Activated T-helper 9 cell treated with anti-CD3 and anti-CD28 coated beads, Interleukin-2, amount 50 U/mL, for 16 hours (primary cell): ENCODE measurements at regions not wholly inside any gene's neighbourhood (a gene's known extent, or its start where the extent isn't known, plus 50 kb on each side); places are given as distances from the start of the nearest gene placed in this dataset.
"Not testable (repeated sequence)": the region's sequence is repeated elsewhere in the genome, so short reads cannot be mapped to it uniquely, and the experiment has no call there.

Source experiments
- DNase-seq: peaks from one replicate; pipeline ENCODE4 v3.0.0-alpha.2; 2020; ENCODE audit warnings: low read depth

DNA sequence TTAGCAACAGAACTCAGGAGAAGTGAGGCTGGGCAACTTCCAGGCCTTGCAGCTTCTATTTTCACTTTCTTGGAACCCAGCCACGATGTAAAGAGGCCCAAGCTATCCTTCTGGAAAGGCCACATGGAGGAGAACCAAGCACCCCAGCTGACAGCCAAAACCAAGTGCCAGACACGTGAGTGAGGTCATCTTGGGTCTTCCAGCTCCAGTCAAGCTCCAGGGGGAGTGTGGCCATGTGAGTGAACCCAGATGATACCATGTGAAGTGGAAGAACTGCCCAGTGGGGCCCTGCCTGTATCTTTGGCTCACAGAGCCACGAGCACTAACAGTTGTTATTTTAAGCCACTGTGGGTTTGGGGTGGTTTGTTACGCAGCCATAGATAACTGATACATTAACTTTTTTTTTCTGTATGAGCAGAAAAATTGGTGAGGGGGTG is 126.8 kb upstream of the MAP1LC3B2 start:
- DNase-seq: no peak

DNA sequence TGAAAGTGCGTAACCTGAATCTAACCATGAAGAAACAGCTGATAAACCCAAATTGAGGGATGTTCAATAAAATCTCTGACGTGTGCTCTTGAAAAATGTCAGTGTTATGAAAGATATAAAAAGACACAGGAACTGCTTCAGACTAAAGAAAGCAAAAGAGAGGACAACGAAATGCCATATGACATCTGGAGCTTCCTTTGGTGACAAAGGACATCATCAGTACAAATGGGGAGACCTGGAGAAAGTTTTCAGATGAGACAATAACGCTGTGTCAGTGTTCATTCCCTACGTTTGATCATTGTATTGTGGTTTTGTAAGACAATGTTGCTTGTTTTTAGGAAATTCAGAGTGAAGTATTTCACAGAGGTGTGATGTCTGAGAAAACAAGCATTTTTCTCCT is 125.9 kb upstream of the MAP1LC3B2 start:
- no peak for DNase-seq

DNA sequence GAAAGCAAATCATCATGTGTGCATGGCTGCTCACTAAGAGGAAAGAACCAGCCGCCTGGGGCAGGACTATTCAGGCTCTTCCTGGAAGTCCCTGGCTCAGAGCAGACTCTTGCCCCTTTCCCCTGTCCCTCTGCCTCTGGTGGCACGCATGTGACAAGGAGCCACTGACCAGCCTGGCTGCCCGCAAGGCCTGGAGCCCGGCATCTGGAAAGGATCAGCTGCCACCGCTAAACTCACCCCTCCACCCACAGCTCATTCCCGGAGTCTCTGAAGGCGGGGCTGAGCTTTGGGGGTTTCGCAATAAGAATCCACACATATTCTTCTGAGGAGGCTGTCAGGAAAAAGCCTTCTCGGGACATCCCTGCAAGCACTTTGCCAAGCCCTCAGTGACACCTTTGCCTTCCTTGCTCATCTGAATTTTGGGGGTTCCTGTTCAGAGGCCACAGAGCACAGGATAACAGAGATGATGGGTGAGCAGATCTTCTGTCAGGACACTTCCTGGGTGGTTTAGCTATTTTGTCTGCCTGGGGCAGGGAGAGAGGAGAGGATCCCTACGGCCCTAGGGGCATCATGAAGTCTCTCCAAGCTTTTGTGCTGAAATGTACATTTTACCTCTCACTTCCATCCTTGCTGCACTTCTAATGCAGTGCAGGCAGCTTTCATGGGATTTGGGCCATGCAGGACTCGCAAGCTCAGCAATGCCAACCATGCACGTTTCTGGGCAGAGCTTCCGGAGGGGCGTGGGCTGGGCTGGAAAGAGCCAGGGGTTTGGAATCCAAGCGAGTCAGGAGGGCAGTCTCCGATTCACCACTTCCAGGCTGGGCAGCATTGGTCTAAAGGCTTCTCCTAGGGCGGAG is 124.8 kb upstream of the MAP1LC3B2 start:
- DNase-seq: no peak

DNA sequence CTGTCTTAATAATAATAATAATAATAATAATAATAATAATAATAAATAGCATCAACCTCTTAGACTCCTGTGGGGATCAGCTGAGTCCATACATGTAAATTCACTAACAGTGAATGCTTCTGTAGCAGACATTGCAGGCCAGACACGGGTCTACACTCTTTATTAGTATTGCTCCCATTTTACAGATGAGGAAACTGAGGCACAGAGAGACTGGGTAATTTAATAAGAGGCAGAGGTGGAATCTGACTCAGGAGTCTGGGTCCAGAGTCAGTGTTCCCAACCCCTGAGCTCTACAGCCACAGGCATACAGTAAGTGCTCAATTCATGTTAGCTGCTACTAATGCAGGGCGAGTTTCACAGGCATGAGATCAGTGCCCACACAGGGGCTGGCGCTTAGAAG is 123.2 kb upstream of the MAP1LC3B2 start:
- DNase-seq: no peak

DNA sequence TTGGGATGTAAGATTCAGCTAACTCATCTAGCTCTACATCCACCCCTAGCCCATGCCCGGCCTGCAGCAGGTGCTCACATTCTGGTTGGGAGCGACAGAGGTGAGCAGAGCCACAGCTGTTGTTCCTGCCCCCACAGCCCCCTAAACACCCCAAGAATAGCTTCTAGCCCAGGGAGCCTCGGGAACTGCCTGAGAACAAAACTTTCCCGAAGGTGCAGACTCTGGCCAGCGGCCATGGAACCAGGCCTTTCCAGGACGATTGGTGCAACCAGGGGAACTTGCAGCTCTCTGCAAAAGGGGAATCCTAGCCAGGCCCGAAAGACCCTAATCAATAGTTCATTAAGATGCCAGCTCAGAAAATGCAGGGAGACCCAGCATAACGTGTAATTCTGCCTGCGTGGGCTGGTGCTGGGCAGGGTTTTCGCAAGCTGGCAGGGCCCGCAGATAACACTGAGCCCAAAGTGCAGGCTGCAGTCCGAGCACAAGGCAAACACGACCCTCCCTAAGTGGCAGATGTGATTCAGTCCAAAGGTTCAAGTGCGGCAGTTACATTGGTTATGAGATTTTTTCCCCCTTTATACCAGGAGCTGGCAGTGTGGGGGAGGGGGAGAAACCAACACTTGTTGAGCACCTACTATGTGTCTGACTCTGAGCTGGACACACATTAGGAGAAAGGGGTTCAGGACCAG is 122.5 kb upstream of the MAP1LC3B2 start:
- no peak for DNase-seq

DNA sequence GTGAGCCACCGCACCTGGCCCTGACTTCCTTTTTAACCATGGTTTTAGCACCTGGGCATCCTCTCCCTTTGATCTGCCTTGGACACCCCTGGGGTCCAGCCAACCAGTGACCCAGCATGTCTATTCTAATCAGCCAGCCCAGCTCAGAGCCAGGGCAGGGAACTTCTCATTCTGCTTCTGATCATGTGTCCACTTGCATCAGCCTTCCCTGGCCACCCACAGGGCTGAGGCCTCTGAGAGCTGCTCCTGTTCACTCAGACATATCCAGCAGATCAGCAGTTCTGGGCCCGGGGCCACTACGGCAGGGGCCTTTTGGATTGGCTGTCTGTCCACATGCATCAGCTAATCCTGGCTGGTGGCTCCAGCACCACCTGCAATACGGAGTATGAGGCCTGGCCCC is 117.9 kb upstream of the MAP1LC3B2 start:
- DNase-seq: no peak

DNA sequence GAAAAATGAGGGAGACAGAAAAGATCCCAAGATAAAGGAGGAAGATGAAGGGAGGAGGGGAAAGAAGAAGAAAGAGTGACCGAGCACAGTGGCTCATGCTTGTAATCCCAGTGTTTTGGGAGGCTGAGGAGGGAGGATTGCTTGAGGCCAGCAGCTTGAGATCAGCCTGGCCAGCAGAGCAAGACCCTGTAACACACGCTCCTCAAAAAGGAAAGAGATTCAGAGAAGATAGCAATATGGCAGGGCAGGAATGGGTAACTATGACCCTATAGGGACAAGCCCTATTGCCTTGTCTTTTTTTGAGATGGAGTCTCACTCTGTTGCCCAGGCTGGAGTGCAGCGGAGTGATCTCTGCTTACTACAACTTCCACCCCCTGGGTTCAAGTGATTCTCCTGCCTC is 116.9 kb upstream of the MAP1LC3B2 start:
- DNase-seq: no peak

DNA sequence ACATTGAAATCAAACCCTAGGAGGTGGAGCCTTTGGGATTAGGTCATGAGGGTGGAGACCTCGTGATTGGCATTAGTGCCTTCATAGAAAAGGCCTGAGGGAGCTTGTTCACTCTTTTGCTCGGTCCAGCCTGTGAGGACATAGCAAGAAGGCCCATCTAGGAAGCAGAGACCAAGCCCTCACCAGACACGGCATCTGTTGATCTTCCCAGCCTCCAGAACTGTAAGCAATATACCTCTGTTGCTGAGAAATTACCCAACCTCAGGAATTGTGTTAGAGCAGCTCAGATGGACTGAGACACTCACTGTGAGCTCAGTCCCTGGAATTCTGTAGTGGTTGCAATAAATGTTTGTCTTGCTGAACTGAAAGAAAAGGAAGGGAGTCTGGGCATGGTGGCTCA is 116.2 kb upstream of the MAP1LC3B2 start:
- no peak for DNase-seq

DNA sequence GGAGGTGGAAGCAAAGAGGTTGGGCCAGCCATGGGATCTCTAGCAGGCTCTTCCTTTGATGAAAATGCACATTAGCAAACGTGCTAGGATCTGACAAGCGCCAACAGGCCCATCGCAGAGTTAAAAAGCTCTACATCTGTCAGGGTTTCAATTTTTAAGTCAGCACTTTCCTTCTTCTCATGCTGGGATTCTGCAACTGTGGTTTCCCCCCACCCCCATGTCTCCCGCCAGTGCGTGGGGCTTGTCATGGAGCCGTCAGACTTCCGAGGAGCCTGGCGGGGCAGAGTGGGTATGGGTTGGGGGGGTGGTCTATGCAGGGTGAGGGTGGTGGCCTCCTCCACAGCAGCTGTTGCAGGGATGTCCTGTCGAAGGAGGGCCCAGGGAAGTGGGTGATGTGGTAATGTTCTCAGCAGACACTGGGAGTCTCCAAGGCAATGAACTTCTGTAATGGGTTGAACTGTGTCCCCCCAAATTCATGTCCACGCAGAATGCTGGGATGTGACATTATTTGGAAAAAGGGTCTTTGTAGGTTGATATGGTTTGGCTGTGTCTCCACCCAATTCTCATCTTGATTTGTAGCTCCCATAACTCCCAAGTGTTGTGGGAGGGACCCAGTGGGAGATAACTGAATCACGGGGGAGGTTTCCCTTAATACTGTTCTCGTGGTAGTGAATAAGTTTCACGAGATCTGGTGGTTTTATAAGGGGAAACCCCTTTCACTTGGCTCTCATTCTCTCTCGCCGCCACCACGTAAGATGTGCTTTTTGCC is 115.2 kb upstream of the MAP1LC3B2 start:
- no peak for DNase-seq

DNA sequence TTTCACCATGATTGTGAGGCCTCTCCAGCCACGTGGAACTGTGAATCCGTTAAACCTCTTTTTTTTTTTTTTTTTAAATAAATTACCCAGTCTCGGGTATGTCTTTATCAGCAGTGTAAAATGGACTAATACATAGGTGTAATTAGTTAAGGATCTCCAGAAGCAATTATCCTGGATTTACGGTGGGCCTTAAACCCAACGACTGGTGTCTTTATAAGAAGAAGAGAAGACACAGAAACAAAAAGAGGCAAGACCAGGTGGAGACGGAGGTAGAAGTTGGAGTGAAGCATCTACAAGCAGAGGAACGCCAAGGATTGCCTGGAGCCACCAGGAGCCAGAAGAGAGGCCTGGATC is 114.6 kb upstream of the MAP1LC3B2 start:
- no peak for DNase-seq

DNA sequence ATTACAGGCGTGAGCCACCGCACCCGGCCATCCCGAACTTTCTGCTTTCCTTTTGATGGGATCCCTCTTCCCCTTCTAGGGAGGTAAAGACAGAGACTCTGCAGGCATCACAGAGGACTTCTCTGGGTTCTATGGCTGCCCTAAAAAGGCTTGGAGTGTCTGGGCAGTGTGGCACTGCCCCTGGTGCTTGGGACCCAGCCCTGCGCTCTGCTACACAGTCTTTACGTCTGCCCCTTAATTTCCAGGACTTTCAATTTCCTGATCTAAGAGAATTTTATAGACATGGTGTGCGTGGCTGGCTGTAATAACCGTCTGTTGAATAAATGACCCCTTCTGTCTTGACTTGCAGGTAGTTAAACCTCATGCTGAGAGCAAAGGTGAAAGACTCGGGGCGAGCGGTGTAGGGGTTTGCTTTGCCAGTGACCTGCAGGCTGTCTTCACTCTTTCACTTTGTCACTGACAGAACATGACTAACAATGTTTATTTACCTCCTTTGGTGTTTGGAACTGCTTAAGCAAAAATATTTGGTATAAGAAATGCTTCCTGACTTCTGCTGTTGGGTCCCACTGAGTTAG is 110.9 kb upstream of the MAP1LC3B2 start:
- DNase-seq: no peak

DNA sequence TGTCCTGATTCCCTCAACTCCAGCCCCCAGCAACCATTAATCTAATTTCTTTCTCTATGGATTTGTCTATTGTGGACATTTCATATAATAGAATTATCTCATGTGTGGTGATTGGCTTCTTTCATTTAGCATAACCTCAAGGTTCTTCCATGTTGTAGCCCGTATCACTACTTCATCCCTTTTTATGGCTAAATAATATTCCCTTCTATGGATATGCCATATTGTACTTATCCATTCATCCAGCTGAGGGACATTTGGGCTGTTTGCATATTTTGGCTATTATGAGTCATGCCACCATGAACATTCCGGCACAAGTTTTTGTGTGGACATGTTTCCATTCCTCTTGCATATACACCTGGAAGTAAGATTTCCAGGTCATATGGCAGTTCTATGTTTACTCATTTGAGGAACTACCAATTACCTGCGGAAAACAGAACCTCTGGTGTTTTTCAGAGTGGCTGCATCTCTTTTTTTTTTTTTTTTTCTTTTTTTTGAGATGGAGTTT is 108.7 kb upstream of the MAP1LC3B2 start:
- no peak for DNase-seq

DNA sequence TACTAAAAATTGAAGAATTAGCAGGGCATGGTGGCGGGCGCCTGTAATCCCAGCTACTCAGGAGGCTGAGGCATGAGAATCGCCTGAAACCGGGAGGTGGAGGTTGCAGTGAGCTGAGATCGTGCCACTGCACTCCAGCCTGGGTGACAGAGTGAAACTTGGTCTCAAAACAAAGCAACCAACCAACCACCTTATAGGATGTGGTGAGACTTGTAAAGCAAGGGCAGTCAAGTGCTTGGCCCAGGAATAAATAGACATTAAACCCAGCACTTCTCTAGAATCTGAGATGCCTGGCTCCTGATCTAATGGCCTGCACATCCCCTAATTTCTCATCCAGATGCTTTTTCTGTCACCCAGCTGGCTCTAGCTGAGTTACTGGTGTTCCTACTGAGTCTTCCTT is 106.2 kb upstream of the MAP1LC3B2 start:
- not testable (repeated sequence) for DNase-seq

DNA sequence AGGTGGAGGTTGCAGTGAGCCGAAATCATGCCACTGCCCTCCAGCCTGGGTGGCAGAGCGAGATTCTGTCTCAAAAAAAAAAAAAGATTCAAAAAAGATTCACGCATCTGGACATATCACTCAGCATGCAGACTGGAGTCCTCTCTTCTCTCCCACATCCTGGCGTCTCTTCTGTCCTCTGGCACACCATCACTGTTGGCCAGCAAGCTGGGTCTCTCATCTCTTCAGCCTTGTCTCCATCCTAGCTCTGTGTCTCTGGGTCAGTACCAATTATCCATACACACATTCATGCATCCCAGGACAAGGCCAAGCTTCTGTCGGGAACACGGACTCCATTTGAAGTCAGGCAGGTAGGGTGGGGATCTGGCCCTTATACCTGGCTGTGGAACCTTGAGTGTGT is 105.5 kb upstream of the MAP1LC3B2 start:
- no peak for DNase-seq

DNA sequence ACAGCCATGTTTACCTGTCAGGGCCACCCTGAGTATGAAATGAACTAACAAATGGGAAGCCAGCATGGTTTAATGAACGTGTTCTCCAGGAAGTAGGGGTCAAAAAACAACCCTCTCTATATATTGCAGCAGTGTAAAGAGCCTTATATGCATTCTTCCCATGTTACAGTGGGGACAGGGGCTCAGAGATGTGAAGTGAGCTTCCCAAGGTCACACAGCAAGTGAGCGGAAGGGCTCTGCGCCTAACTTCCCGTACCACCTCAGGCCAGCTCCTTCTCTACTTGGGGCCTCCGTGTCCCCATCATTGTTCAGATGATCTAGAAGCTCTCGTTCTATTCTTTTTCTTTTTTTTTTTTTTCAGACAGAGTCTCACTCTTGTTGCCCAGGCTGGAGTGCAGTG is 105.1 kb upstream of the MAP1LC3B2 start:
- DNase-seq: no peak

DNA sequence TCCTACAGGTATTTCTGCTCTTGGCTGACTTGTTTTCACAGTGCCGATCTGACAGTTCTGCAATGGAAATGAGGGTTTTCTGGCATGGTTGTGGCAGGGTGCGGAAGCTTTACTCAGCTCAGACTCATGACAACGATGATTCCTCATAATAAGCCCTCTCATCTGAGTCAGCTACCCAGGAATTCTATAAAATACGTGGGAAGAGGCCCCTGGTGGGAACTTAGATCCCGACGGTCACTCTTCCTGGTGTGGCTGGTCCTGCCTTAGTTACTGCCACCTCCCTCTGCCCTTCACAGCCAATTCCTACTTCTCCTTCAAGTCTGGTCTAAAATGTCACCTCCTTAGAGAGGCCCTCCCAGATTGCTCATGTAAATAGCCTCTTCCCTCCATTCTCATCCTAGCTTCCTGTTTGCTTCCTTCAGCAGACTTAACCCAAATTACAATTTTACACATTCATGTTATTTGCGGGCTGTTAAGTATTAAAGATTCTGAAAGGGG is 104.2 kb upstream of the MAP1LC3B2 start:
- no peak for DNase-seq

DNA sequence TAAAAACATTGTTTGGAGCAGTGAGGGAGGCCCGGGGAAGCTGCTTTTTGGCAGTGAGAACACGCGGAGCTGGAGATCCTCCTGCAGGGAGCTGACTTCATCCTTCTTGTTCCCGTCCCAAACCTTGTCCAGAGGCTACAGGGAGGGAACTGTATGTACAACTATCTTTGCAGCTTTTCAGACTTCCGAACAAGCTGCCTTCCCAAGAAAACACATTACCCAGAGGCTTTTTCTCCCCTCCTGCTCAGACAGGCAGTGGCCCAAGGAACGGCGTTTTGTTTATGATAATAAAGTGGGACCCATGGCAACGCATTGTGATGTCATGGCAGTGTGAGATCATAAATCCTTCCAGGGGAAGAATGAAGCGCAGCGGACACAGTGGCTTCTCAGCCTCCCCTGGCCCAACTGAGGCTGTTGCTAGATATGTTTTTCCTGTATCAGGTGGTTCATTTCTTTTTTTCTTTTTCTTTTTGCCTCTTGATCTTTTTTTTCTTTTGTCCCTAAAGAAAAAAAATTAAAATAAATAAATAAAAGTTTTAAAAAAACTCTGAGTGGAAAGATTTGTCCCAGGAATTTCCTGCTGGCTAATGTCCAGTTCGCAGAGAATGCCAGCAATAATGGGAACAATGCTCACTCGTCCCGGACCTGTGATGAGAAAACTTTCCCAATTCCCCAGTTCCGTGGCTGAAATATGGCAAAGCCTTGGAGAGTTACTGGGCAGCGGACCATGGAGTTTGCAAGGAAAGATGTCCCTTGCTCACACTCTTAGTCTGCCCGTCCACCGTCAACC is 103.4 kb upstream of the MAP1LC3B2 start:
- DNase-seq: no peak

DNA sequence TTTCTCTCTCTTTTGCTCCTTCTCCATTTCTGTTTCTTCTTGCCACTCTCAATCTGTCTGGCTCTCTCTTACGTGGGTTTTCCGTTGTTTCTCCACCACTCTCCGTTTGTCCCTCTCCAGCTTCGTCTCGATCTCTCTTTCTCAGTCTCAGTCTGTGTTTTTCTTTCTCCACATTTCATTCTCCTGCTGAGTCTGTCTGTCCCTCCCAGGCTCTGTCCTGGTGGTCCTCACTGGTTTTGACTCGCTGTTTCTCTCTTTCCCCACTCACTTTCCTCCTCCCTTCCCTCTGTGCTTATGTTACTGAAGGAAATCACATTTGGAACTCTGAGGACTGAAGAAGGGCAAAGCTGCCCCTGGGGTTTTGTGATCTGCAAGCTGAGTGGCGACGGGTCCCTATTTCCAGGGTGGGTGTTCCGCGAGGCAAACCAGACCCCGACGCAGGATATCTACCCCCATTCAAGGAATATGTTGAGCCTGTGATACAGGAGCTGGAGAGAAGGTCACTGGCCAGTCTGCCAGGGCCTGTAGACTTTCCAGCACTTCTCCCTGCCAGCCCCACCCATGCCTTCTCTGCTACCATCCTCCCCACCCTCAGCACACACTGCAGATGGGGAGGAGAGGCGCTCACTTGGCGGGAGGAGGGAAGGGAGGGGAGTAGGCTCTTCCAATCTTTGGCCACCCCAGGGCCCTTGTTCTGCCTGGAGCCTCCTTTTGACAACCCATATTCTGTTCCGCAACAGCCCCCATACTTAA is 102.7 kb upstream of the MAP1LC3B2 start:
- no peak for DNase-seq

DNA sequence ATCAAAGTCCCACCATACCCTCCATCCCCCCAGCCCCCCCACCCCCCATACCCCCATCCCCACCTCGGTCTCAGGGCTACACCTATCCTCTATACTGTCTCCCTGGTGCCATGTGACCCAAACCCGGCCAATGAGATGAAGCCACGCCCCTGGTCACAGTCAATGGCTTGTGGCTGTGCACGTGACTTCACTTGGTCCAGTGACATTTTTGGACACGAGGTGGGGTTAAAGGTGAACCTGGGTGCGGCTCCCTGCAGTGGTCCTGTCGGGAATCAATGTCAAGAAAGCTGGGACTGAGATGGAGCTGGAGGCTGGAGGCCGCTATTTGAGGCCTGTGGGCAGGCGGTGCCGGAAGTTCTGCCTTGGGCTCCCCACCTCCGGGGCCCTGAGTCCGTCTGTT is 100.7 kb upstream of the MAP1LC3B2 start:
- no peak for DNase-seq

DNA sequence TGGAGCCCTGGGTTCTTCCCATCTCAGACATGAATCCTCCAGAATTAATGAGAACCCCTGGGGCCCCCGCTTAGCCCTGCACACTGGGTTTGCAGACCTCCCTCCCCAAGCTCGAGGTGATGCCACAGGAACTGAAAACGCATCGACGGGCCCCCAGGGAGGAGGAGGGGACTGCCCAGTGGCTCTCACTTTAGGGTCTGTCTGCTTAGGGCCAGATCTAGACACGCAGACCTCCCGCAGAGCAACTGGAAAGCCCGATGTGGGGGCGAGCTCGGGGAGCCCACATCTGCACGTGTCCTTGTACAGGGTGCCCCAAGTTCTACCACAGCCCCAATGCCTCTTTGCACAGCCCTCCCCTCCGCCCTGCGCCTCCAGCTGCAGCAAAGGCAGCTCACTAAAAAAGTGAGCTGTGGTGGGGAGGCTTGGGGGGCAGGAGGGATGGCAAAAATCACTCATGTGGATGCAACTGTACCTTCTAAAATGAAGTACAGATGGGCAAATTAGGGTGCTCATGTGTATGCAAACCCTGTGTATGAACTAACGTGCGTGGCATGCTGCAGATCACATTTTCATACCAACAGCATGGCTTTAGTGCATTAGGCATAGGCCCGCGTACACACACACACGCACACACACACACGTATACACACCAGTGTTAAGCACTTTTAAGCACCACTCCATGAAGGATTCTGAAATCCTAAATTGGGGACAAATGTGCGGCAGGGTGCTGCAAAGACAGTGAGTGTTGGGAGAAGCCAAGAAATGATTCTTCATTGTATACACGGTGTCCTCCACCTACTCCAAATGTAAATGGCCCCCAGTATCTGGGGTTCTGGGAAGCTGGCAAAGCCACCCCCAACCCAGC is 99.9 kb upstream of the MAP1LC3B2 start:
- no peak for DNase-seq
